ENCODE measurements at regions not wholly inside any gene's neighbourhood (a gene's known extent, or its start where the extent isn't known, plus 50 kb on each side); places are given as distances from the start of the nearest gene placed in this dataset.
"Not testable (repeated sequence)": the region's sequence is repeated elsewhere in the genome, so short reads cannot be mapped to it uniquely, and the experiment has no call there.

DNA sequence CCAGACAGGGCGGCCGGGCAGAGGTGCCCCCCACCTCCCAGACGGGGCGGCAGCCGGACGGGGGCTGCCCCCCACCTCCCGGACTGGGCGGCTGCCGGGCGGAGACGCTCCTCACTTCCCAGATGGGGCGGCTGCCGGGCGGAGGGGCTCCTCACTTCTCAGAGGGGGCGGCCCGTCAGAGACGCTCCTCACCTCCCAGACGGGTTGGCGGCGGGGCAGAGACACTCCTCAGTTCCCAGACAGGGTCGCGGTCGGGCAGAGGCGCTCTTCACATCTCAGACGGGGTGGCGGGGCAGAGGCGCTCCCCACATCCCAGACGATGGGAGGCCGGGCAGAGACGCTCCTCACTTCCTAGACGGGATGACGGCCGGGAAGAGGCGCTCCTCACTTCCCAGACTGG, 68.5 kb upstream of the GPC4 start:
- H3K4me1 ChIP-seq; ATAC-seq; H3K36me3 ChIP-seq; H3K4me3 ChIP-seq; H3K9me3 ChIP-seq; H3K27me3 ChIP-seq; DNase-seq; H3K27ac ChIP-seq; intact Hi-C loops (cut with DNase I): not testable (repeated sequence)

- TF ChIP-seq, protein P1, sequence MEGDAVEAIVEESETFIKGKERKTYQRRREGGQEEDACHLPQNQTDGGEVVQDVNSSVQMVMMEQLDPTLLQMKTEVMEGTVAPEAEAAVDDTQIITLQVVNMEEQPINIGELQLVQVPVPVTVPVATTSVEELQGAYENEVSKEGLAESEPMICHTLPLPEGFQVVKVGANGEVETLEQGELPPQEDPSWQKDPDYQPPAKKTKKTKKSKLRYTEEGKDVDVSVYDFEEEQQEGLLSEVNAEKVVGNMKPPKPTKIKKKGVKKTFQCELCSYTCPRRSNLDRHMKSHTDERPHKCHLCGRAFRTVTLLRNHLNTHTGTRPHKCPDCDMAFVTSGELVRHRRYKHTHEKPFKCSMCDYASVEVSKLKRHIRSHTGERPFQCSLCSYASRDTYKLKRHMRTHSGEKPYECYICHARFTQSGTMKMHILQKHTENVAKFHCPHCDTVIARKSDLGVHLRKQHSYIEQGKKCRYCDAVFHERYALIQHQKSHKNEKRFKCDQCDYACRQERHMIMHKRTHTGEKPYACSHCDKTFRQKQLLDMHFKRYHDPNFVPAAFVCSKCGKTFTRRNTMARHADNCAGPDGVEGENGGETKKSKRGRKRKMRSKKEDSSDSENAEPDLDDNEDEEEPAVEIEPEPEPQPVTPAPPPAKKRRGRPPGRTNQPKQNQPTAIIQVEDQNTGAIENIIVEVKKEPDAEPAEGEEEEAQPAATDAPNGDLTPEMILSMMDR (IDR thresholded peaks at IDR 0.05), result no peak
- no peaks in the 10 kb centered on the region for H3K9me3 ChIP-seq
- no peaks in the 10 kb centered on the region for H3K4me1 ChIP-seq
- intact Hi-C loops (cut with DNase I), result no loop called here
- H3K27me3 ChIP-seq, result no peaks in the 10 kb centered on the region
- H3K36me3 ChIP-seq, result no peaks in the 10 kb centered on the region
- no peak overlapping the region for H3K4me3 ChIP-seq
- no peak overlapping the region for H3K27ac ChIP-seq
- peak in 1 of 4 donors; percentile 42 for DNase-seq
- ATAC-seq, result no peak
Measured at GRCh38 chrX:133482056-133482952, 67.0 kb upstream of the GPC4 start.

DNA sequence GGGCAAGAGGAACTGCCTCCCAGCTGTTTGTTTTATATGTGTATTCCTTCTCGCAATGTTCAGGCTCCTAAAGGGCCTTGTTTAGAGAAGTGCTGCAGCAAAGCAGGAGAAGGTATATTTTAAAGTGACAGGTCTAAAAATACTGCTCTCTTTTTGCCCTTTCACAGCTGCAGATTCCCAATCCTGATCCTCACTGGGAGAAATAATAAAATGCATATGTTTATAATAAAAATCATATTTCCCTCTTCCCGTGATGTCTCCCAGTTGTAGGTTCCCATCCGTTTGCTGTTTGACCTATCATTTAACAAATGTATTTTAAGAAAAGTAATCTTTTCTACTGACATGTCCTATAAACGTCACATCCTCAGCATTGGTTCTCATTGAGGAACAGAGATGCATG, 62.7 kb upstream of the GPC4 start:
- no peaks in the 10 kb centered on the region for H3K9me3 ChIP-seq
- TF ChIP-seq, protein P1 (IDR thresholded peaks at IDR 0.05), result no peak
- H3K27me3 ChIP-seq, result no peaks in the 10 kb centered on the region
- DNase-seq (no peak), ATAC-seq (no peak)
- intact Hi-C loops (cut with DNase I), result no loop called here
- H3K27ac ChIP-seq, result no peak overlapping the region
- no peaks in the 10 kb centered on the region for H3K4me1 ChIP-seq
- H3K4me3 ChIP-seq, result no peak overlapping the region
- H3K36me3 ChIP-seq, result no peaks in the 10 kb centered on the region

- Histone ChIP-seq H3K9me3 (no peaks in the 10 kb centered on the region), H3K27ac (no peak overlapping the region), H3K27me3 (no peaks in the 10 kb centered on the region), H3K4me1 (no peaks in the 10 kb centered on the region), H3K4me3 (no peak overlapping the region), H3K36me3 (no peaks in the 10 kb centered on the region)
- intact Hi-C loops (cut with DNase I), result no loop called here
- TF ChIP-seq, protein P1 (IDR thresholded peaks at IDR 0.05), result no peak
- DNase-seq, result no peak
- no peak for ATAC-seq
Measured at GRCh38 chrX:133475953-133476352, 60.7 kb upstream of the GPC4 start.

- no peaks in the 10 kb centered on the region for H3K36me3 ChIP-seq
- H3K9me3 ChIP-seq, result no peaks in the 10 kb centered on the region
- H3K4me3 ChIP-seq, result no peak overlapping the region
- ATAC-seq, result no peak
- no peak for DNase-seq
- TF ChIP-seq, protein P1 (IDR thresholded peaks at IDR 0.05), result no peak
- H3K27ac ChIP-seq, result no peak overlapping the region
- H3K4me1 ChIP-seq, result no peaks in the 10 kb centered on the region
- intact Hi-C loops (cut with DNase I), result no loop called here
- H3K27me3 ChIP-seq, result no peaks in the 10 kb centered on the region
Measured at GRCh38 chrX:133475521-133475920, 60.2 kb upstream of the GPC4 start.

GRCh38 chrX:133474574-133474973, 59.3 kb upstream of the GPC4 start:
- H3K9me3 ChIP-seq, result no peaks in the 10 kb centered on the region
- DNase-seq (no peak), ATAC-seq (no peak)
- H3K4me1 ChIP-seq, result no peaks in the 10 kb centered on the region
- no peak overlapping the region for H3K27ac ChIP-seq
- H3K27me3 ChIP-seq, result no peaks in the 10 kb centered on the region
- H3K4me3 ChIP-seq, result no peak overlapping the region
- H3K36me3 ChIP-seq, result no peaks in the 10 kb centered on the region
- TF ChIP-seq, protein P1 (IDR thresholded peaks at IDR 0.05), result no peak
- intact Hi-C loops (cut with DNase I), result no loop called here
